EL (cell line): ENCODE measurements at regions not wholly inside any gene's neighbourhood (a gene's known extent, or its start where the extent isn't known, plus 50 kb on each side); places are given as distances from the start of the nearest gene placed in this dataset.

Source experiments
- DNase-seq: peaks from one replicate; pipeline ENCODE4 v3.0.0-alpha.2; 2016

DNA sequence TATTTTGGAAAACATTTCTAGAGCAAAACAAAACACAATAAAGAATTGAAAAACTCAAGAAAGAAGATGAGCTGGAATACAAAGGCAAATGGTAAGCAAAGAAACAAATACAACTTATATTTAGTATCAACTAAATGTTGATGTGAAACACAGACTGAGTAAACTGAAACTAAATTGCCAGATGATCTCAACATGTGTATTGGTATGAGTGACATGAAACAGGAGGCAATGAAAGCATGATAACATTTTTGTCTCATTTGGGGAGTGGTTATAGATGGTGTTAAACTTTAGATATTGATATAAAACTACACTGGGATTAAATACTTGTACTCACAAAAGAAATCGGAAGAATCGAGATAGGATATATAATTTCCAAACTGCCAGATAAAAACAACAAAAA is 805.6 kb upstream of the CXADR start:
- DNase-seq = no peak

DNA sequence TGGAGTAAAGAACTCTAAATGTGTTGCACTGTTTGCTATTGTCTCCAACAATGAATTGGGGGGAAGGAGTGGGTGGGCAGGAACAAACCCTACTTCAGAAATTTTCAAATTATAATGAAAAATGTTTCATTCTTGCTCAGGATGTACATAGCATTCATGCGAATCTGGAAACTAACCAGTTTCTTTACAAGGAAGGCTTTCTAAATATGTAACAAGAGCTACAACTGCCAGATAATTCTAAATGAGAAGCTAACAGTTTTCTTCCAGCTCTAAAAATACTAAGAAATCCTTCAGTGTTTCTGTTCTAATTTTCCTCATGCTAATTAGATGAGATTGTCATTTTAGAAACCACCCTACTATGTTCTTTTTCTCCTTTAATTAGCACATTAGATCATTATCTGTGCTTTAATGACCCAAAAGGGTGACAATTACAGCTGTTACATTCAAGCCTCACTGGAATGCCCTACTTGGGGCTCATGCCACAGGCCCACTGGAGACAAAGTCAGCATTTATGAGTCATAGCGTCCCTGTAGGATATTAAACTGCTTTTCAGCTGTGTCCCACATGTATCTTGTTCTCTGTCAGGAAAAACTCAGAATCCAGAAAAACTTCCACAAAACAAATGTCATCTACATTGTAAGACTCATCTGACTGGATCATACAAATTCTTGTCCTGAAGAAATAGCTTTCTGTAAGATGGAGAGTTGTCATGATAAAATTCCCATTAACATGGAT is 804.6 kb upstream of the CXADR start:
- DNase-seq = peak; percentile 41

- peak; percentile 7 for DNase-seq
These were observed 802.8 kb upstream of the CXADR start for GRCh38 chr21:16709866-16710550.

DNA sequence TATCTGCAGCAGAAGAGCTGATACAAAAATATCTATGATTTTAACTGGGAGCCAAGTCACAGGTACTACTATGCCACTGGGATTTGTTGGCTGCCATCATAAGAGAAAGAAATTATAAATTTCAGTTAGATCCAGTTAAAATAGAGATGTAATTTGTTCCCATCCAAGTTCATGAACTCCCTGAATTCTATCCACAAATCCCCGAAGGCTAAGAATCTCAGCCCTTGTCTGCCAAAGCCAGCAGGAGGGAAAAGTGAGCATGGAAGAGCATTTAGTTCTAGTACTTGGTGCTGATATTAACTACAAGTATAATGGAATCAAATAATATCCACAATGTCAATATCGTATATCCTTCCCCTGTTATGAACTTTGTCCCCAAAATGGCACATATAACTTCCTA is 801.1 kb upstream of the CXADR start:
- no peak for DNase-seq

DNA sequence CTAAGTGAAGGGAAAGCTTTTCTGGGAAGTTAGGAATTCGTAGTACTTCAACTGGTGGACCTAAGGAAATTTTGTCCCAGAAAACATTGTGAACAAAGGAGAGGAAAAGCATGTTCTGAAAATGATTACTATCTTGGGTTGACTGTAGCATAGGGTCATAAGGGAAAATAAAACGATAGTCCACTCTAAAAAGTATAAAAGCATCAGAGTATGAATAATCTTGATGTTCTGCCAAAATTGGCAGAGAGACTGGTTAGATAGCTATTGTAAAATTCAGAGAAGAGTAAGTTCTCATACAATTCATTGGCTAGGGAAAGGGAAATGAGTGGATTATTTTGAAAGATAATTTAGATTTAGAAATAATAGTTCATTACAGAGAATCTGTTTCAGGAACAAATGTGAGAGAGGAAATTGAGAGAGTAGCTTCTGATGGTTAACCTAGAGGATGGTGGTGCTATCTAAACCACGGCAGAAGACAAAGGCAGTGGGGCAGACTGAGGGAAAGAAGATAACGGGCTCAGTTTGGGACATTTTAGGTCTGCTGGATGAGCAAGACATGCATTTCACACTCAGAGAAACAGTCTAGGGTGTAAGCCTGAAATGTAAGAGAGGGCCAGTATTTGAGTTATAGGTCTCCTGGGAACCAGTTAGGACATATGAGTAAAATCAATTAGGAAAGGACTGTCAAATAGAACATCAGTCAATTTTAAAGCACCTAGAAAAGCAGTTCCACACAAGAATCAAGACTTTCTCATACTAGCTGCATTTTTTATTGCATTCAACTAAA is 799.3 kb upstream of the CXADR start:
- DNase-seq = no peak

GRCh38 chr21:16740511-16740910 is 772.3 kb upstream of the CXADR start:
- DNase-seq = no peak

GRCh38 chr21:16741141-16741665 is 771.6 kb upstream of the CXADR start:
- DNase-seq = no peak

- no peak for DNase-seq
These were observed 770.7 kb upstream of the CXADR start for GRCh38 chr21:16742131-16742641.

- no peak for DNase-seq
These were observed 770.1 kb upstream of the CXADR start for GRCh38 chr21:16742741-16743140.

DNA sequence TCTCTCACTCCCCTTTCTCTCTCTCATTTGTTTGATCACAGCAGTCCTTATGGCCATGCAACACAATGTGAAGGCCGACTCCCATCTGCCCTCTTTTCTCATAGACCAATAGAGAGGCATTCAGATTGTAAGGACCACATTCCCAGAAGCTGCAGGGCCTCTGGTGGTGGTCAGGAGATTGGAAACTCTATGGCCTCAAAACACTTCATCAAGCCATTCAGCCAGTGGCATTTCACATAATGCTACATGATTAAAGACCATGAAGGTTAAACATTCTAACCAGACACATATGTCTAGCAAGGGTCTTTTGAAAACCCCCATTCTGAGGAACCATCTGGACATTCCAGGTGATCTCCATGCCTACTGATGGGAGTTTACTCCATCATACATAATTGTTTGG is 769.5 kb upstream of the CXADR start:
- no peak for DNase-seq

GRCh38 chr21:16750926-16751325 is 761.9 kb upstream of the CXADR start:
- no peak for DNase-seq

GRCh38 chr21:16751695-16752474 is 761.0 kb upstream of the CXADR start:
- no peak for DNase-seq

DNA sequence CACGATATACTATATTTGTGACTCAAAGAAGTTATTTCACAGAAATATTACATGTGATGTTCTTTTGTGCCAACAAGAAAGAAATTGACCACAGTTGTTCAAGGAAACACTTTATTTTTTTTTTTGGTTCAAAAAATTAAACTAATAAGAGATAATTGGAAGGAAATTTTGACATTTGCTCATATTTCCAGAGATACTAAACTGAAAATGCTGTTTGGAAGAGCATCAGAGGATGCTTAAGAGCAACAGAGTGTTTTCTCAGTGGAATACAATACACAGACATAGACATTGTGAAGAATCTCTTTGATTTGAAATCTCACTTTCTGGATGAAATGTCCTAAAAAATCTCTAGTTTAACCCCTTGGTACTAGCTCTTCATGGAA is 760.4 kb upstream of the CXADR start:
- DNase-seq = no peak

GRCh38 chr21:16755061-16755460 is 757.8 kb upstream of the CXADR start:
- DNase-seq = no peak

DNA sequence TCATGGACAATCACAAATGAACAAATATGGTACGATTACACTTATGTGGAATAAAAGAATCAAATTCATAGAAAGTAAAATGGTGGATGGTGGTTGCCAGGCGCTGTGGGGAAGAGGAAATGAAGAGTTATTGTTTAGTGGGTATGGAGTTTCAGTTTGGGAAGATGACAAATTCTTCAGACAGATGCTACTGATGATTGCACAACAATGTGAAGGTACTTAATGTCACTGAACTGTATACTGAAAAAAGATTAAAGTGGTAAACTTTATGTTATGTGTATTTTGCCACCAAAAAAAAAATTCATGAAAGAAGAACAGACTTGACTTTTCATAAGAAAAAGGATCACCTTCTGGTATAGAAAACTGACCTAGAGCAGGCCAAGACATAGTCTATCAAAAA is 745.6 kb upstream of the CXADR start:
- no peak for DNase-seq

- no peak for DNase-seq
These were observed 744.7 kb upstream of the CXADR start for GRCh38 chr21:16768096-16768495.

- DNase-seq = peak; percentile 28
These were observed 742.6 kb upstream of the CXADR start for GRCh38 chr21:16770266-16770665.

GRCh38 chr21:16773206-16773605 is 739.6 kb upstream of the CXADR start:
- DNase-seq = peak; percentile 69

- DNase-seq = no peak
These were observed 737.8 kb upstream of the CXADR start for GRCh38 chr21:16775076-16775475.

GRCh38 chr21:16777041-16777720 is 735.7 kb upstream of the CXADR start:
- no peak for DNase-seq

GRCh38 chr21:16788584-16788983 is 724.3 kb upstream of the CXADR start:
- peak; percentile 7 for DNase-seq

- DNase-seq = peak; percentile 37
These were observed 723.2 kb upstream of the CXADR start for GRCh38 chr21:16789636-16790035.
